Left lung (tissue), 4 donors: ENCODE measurements at regions not wholly inside any gene's neighbourhood (a gene's known extent, or its start where the extent isn't known, plus 50 kb on each side); places are given as distances from the start of the nearest gene placed in this dataset.

Experiments
- ATAC-seq: fragments of 200-7000 bp; cut with Tn5 transposase; one replicate; pipeline ENCODE4 v1.9.1; 2020; ENCODE audit warnings: moderate library complexity
- DNase-seq, 4 donors: peaks; one replicate each; pipeline ENCODE4 v3.0.0-alpha.2; 2013 to 2020
- H3K27ac ChIP-seq, 2 donors: fragments of 200-600 bp; sonication (generic) in 1 of 2; one replicate each; pipeline versions ENCODE4 v1.5.0 to v1.8.0; 2020 to 2021
- H3K27me3 ChIP-seq, 2 donors: fragments of 200-600 bp; sonication (generic) in 1 of 2; one replicate each; pipeline versions ENCODE4 v1.5.0 to v1.8.0; 2020 to 2021
- H3K36me3 ChIP-seq, 2 donors: fragments of 200-600 bp; sonication (generic) in 1 of 2; one replicate each; pipeline versions ENCODE4 v1.5.0 to v1.8.0; 2020 to 2021
- H3K4me1 ChIP-seq, 2 donors: fragments of 200-600 bp; one replicate each; pipeline ENCODE4 v1.8.0; 2021
- H3K4me3 ChIP-seq, 2 donors: fragments of 200-600 bp; sonication (generic) in 1 of 2; one replicate each; pipeline versions ENCODE4 v1.5.0 to v1.8.0; 2020 to 2021; ENCODE audit warnings: mild to moderate bottlenecking in 1 of 2
- H3K9me3 ChIP-seq, 2 donors: fragments of 200-600 bp; sonication (generic) in 1 of 2; one replicate each; pipeline versions ENCODE4 v1.5.0 to v1.8.0; 2020 to 2021
- intact Hi-C, 2 donors: fragments of 100-400 bp; cut with DNase I; formaldehyde crosslinking; loops; one replicate each; pipeline versions ENCODE4 v1.11.2 to v1.14.2; 2022
- TF ChIP-seq, protein P1 (sequence below), 2 donors: fragments of 200-600 bp; sonication (generic) in 1 of 2; IDR thresholded peaks; one replicate each; pipeline versions ENCODE4 v1.5.0 to v1.8.0; 2021; ENCODE audit warnings: antibody characterized with exemption in 2 of 2
- donor health status: DM: no; HTN: yes; CAD: no.
- donor health status: DM: no; HTN: no; CAD: no.

DNA sequence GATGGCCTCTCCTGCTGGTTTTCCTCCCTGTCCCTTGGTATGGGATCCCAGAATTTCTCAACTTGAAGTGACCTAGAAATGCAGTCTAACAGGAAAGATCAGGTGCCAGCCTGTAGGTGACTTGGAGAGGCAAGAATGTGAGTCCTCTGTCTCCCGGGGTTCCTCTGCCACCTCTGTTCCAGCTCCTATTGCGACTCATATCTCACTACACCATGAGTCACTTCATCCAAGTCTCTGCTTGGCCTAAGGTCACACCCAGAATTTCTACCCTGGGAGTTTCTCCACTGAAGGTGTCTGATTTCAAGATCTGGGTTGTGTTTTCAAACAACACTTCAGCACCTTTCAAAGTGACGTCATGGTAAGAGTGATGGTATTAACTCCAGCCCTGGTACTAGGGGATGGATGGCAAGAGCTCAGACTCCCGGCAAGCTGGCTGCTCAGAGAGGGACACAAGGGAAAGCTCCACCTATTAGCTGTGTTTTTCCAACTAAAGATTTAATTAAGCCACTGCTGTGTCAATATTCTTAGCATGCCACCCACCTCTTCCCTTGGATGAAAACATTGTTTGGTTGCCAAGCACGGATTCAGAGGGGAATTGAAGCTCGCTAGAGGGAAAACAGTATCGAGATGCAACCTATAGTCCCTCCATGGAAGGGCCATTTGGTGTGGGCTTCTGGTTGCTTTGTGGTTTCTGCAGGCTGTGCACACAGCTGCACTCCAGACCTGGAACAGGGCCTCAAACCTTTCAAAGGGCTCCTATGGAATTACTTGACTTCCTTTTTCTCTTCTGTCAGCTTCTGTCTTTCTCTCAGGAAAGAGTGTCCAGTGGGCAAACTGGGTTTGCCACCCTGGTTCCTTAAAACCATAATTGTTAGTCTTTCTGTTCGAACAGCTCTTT, 205.7 kb downstream of the GAS1 start:
- intact Hi-C loops = no loop called here
- Histone ChIP-seq H3K27me3 (peaks cover 0 to 6% of the 10 kb centered on the region in 2 donors), H3K4me3 (no peak overlapping the region), H3K36me3 (no peaks in the 10 kb centered on the region), H3K27ac (no peak overlapping the region), H3K4me1 (no peaks in the 10 kb centered on the region), H3K9me3 (no peaks in the 10 kb centered on the region)
- TF ChIP-seq, protein P1, sequence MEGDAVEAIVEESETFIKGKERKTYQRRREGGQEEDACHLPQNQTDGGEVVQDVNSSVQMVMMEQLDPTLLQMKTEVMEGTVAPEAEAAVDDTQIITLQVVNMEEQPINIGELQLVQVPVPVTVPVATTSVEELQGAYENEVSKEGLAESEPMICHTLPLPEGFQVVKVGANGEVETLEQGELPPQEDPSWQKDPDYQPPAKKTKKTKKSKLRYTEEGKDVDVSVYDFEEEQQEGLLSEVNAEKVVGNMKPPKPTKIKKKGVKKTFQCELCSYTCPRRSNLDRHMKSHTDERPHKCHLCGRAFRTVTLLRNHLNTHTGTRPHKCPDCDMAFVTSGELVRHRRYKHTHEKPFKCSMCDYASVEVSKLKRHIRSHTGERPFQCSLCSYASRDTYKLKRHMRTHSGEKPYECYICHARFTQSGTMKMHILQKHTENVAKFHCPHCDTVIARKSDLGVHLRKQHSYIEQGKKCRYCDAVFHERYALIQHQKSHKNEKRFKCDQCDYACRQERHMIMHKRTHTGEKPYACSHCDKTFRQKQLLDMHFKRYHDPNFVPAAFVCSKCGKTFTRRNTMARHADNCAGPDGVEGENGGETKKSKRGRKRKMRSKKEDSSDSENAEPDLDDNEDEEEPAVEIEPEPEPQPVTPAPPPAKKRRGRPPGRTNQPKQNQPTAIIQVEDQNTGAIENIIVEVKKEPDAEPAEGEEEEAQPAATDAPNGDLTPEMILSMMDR (IDR thresholded peaks at IDR 0.05) = no peak
- peak; percentile 76 for ATAC-seq
- no peak for DNase-seq

DNA sequence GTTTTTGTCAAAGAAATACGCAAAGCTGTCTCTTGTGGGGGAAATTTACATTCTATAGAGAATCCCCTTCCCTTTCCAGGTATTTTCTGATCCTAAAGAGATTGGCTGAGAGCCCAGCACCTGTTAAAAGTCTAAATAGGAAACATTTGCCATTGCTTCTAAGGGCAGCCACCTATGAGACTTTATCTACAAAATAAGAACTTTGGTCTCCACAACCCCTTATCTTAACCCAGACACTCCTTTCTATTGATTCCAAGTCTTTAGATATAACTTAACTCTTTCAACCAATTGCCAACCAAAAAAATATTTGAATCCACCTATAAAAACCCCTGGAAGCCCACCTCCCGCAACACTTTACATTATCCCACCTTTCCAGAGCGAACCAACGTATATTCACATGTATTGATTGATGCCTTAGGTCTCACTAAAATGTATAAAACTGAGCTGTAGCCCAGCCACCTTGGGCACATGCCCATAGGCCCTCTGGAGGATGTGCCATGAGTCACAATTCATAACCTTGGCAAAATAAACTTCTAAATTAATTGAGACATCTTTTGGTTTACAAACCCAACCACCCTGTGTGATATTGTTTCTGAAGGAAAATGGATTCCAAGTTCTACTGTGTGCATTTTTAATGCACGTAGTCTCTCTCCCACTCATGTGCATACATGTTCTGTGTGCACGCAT, 211.4 kb downstream of the GAS1 start:
- Histone ChIP-seq H3K4me1 (no peaks in the 10 kb centered on the region), H3K27me3 (no peaks in the 10 kb centered on the region), H3K36me3 (no peaks in the 10 kb centered on the region), H3K27ac (no peak overlapping the region), H3K4me3 (no peak overlapping the region), H3K9me3 (no peaks in the 10 kb centered on the region)
- TF ChIP-seq, protein P1 (IDR thresholded peaks at IDR 0.05) = no peak
- ATAC-seq (no peak), DNase-seq (no peak)
- intact Hi-C loops = no loop called here

DNA sequence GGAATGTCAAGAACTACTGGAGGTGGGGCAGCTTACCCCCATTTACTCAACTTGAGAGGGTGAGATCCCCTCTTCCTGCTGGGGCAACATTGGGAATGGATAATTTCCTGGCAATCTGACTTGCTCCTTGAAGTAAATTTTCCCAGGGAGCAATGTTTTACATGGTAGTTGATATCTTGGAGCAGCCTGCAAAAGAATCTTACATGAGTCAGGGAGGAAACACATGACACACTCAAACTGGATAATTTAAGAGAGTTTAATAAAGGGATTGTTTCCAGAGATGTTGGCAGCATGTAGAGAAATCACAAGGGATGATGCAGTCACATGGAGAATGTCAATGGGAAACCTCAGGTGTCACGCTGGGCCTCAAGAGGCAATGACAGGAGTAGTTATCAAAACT, 212.5 kb downstream of the GAS1 start:
- no peak overlapping the region for H3K27ac ChIP-seq
- no peaks in the 10 kb centered on the region for H3K4me1 ChIP-seq
- H3K27me3 ChIP-seq = no peaks in the 10 kb centered on the region
- intact Hi-C loops = no loop called here
- no peaks in the 10 kb centered on the region for H3K36me3 ChIP-seq
- no peak overlapping the region for H3K4me3 ChIP-seq
- ATAC-seq = no peak
- TF ChIP-seq, protein P1 (IDR thresholded peaks at IDR 0.05) = no peak
- no peak for DNase-seq
- H3K9me3 ChIP-seq = no peaks in the 10 kb centered on the region

DNA sequence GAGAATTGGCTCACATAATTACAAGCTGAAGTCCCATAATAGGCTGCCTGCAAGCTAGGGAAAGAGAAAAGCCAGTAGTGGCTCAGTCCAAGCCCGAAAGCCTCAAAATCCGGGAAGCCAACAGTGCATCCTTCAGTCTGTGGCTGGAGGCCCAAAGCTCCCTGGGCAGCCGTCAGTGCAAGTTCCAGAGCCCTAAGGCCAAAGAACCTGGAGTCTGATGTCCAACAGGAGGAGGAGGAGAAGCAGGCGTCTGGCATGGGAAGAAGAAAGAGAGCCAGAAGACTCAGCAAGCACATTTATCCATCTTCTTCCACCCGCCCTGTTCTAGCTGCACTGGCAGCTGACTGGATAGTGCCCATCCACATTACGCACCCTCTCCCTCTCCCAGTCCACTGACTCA, 213.4 kb downstream of the GAS1 start:
- no peaks in the 10 kb centered on the region for H3K9me3 ChIP-seq
- intact Hi-C loops = no loop called here
- no peak overlapping the region for H3K27ac ChIP-seq
- TF ChIP-seq, protein P1 (IDR thresholded peaks at IDR 0.05) = no peak
- ATAC-seq (peak; percentile 20), DNase-seq (no peak)
- no peaks in the 10 kb centered on the region for H3K27me3 ChIP-seq
- H3K4me1 ChIP-seq = no peaks in the 10 kb centered on the region
- no peaks in the 10 kb centered on the region for H3K36me3 ChIP-seq
- H3K4me3 ChIP-seq = no peak overlapping the region

DNA sequence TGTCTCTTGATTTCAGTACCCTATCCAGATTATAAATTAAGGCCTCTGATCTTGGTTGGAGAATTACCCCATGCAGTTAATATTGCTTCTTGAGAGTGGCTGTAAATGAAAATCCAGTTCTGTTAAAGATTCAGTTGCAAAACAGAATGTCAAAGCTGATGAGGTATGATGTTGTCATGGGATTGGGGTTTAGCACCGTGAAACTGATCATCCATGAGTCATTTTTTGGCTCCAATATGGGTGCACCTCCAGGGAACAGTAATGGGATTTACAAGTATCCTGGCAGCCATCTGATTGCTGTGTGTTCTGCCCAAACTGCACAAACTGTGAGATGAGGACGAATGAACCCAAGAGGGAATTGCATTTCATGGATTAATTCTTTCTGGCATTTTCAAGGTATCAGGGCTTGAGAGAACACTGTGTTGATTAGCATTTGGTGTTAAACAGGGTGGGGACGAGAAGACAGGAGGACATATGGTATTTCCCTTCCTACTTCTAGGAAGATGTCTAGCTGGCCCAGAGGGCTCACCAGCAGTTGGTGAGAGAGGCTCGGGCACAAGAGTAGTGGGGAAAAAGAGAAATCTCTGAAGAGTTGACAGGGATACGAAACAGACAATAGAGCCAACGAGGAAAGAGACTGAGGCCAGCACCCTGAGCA, 214.7 kb downstream of the GAS1 start:
- Histone ChIP-seq H3K9me3 (no peaks in the 10 kb centered on the region), H3K4me1 (no peaks in the 10 kb centered on the region), H3K36me3 (no peaks in the 10 kb centered on the region), H3K27me3 (no peaks in the 10 kb centered on the region), H3K4me3 (no peak overlapping the region), H3K27ac (no peak overlapping the region)
- ATAC-seq (peak; percentile 21), DNase-seq (no peak)
- intact Hi-C loops = no loop called here
- TF ChIP-seq, protein P1 (IDR thresholded peaks at IDR 0.05) = no peak
